ENCODE measurements at regions not wholly inside any gene's neighbourhood (a gene's known extent, or its start where the extent isn't known, plus 50 kb on each side); places are given as distances from the start of the nearest gene placed in this dataset.

DNA sequence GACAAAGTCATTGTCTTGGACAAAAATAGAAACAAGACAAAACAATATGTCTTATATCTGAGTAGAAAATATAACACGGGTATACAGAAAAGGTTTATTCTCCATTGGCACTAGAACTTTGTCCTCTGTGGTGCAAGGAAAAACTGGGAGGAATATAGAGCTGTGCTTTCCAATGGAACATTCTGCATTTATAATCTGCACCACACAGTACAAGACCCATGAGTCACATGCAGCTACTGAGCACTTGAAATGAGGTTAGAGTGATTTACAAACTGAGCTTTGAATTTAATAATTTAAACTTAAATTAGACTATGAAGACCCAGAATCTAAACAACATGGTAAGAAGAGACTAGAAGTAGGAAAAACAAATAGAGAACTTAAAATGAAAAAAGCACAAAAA, 86.1 kb downstream of the RAP2A start:
- no peak for DNase-seq
- no peak overlapping the region for H3K4me3 ChIP-seq
- H3K27ac ChIP-seq, result no peak overlapping the region
- no peaks in the 10 kb centered on the region for H3K9me3 ChIP-seq
- no peaks in the 10 kb centered on the region for H3K36me3 ChIP-seq
- intact Hi-C loops (cut with DNase I), result no loop called here
- no peaks in the 10 kb centered on the region for H3K27me3 ChIP-seq
- H3K4me1 ChIP-seq, result no peaks in the 10 kb centered on the region
- TF ChIP-seq POLR2A (IDR thresholded peaks at IDR 0.05), result no peak
- TF ChIP-seq, protein P1, sequence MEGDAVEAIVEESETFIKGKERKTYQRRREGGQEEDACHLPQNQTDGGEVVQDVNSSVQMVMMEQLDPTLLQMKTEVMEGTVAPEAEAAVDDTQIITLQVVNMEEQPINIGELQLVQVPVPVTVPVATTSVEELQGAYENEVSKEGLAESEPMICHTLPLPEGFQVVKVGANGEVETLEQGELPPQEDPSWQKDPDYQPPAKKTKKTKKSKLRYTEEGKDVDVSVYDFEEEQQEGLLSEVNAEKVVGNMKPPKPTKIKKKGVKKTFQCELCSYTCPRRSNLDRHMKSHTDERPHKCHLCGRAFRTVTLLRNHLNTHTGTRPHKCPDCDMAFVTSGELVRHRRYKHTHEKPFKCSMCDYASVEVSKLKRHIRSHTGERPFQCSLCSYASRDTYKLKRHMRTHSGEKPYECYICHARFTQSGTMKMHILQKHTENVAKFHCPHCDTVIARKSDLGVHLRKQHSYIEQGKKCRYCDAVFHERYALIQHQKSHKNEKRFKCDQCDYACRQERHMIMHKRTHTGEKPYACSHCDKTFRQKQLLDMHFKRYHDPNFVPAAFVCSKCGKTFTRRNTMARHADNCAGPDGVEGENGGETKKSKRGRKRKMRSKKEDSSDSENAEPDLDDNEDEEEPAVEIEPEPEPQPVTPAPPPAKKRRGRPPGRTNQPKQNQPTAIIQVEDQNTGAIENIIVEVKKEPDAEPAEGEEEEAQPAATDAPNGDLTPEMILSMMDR (IDR thresholded peaks at IDR 0.05), result no peak
- 61 to 78% methylated on average over 1 of the region's 1 CpG for WGBS, 2 donors

DNA sequence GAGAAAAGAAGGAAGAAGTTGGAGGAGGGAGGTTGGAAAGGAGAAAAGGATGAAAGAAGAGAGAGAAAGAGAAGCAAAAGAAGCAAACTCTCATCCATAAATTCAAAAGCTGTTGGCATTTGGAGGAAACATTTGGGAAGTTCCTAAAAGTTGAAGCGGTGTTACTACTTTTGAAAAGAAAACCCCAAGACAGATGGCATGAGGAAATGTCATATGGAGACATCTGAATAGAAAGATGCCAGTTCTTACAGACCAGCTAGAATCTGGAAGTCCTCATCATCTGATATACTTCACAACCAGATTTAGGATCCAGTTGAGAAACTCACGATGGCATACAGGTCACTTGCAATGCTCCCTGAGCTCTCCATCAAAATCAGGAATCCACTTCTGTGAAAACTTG, 86.9 kb downstream of the RAP2A start:
- WGBS, 2 donors, result 78 to 80% methylated on average over 2 of the region's 2 CpGs
- intact Hi-C loops (cut with DNase I), result no loop called here
- Histone ChIP-seq H3K9me3 (no peaks in the 10 kb centered on the region), H3K4me3 (no peak overlapping the region), H3K36me3 (no peaks in the 10 kb centered on the region), H3K27me3 (no peaks in the 10 kb centered on the region), H3K4me1 (no peaks in the 10 kb centered on the region), H3K27ac (no peak overlapping the region)
- no peak for TF ChIP-seq POLR2A (IDR thresholded peaks at IDR 0.05)
- TF ChIP-seq, protein P1 (IDR thresholded peaks at IDR 0.05), result no peak
- DNase-seq, result no peak

DNA sequence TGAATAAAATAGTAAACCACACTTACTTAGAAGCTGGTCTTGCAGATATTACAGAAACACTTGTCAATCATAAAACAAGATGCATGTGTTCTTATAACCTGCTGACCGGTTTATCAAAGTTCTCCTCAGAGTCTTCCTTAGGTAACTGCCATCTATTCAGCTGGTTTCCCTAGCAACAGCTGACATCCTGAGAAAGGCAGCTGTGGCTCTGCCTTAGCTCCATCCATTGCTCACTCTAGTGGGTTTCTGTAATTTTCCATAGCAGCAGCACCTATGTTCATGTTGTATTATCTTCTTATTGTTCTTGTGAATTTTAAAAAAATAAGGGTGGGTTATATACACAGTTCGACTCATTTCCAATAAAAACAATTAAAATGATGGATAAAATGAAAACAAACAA, 87.8 kb downstream of the RAP2A start:
- TF ChIP-seq, protein P1 (IDR thresholded peaks at IDR 0.05), result no peak
- no peak for TF ChIP-seq POLR2A (IDR thresholded peaks at IDR 0.05)
- no peaks in the 10 kb centered on the region for H3K27me3 ChIP-seq
- no peak overlapping the region for H3K27ac ChIP-seq
- H3K4me3 ChIP-seq, result no peak overlapping the region
- DNase-seq, result no peak
- 78 to 84% methylated on average over 2 of the region's 2 CpGs for WGBS, 2 donors
- intact Hi-C loops (cut with DNase I), result no loop called here
- no peaks in the 10 kb centered on the region for H3K36me3 ChIP-seq
- no peaks in the 10 kb centered on the region for H3K4me1 ChIP-seq
- H3K9me3 ChIP-seq, result no peaks in the 10 kb centered on the region

DNA sequence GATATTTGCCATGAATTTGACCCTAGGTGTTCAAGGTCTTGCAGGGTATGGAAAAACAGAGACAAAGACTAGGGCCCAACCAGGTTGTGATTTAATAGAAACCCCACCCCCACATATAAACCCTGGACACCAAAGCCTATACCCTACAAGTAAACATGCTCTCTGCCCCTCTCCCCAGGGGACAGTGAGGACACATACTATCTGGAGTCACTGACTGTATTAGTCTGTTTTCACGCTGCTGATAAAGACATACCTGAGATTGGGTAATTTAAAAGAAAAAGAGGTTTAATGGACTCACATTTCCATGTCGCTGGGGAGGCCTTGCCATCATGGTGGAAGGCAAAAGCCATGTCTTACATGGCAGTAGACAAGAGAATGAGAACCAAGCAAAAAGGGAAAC, 88.3 kb downstream of the RAP2A start:
- DNase-seq, result no peak
- intact Hi-C loops (cut with DNase I), result no loop called here
- Histone ChIP-seq H3K4me3 (no peak overlapping the region), H3K27me3 (no peaks in the 10 kb centered on the region), H3K27ac (no peak overlapping the region), H3K4me1 (no peaks in the 10 kb centered on the region), H3K36me3 (no peaks in the 10 kb centered on the region), H3K9me3 (no peaks in the 10 kb centered on the region)
- no peak for TF ChIP-seq POLR2A (IDR thresholded peaks at IDR 0.05)
- TF ChIP-seq, protein P1 (IDR thresholded peaks at IDR 0.05), result no peak
- 82 to 95% methylated on average over 2 of the region's 2 CpGs for WGBS, 2 donors

DNA sequence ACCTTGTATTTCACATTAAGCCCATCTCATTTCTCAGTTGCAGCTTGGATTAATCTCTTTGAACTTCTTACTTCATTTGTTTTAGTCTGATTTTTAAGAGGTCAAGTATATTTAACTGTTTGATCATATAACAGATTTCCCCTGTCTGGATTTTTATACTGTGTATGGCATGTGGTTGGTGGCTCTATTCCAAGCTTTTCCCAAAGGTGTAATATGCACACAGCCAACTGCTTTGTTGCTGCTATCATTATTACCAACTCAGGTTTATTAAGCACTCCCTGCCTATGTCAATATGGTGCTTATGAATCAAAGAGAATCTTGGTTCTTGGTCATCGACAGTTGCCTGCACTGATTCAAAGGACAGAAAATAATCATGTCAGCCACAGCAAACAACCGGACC, 92.6 kb downstream of the RAP2A start:
- Histone ChIP-seq H3K36me3 (no peaks in the 10 kb centered on the region), H3K9me3 (no peaks in the 10 kb centered on the region), H3K27ac (no peak overlapping the region), H3K4me3 (no peak overlapping the region), H3K4me1 (no peaks in the 10 kb centered on the region), H3K27me3 (no peaks in the 10 kb centered on the region)
- intact Hi-C loops (cut with DNase I), result no loop called here
- WGBS, 2 donors, result 48 to 73% methylated on average over 2 of the region's 2 CpGs
- no peak for DNase-seq
- TF ChIP-seq POLR2A (IDR thresholded peaks at IDR 0.05), result no peak
- TF ChIP-seq, protein P1 (IDR thresholded peaks at IDR 0.05), result no peak

All from esophagus squamous epithelium (tissue), 5 donors.